ENCODE measurements at regions not wholly inside any gene's neighbourhood (a gene's known extent, or its start where the extent isn't known, plus 50 kb on each side); places are given as distances from the start of the nearest gene placed in this dataset.

- TF ChIP-seq CTCF (IDR thresholded peaks at IDR 0.05), result no peak
- no peak for TF ChIP-seq POLR2A (IDR thresholded peaks at IDR 0.05)
- TF ChIP-seq EP300 (IDR thresholded peaks at IDR 0.05), result no peak
Measured at GRCh38 chr7:1318051-1318450, 85.4 kb downstream of the UNCX start.

Measured in ovary (tissue), 3 donors.